Liver (tissue), 3 donors: ENCODE measurements at regions not wholly inside any gene's neighbourhood (a gene's known extent, or its start where the extent isn't known, plus 50 kb on each side); places are given as distances from the start of the nearest gene placed in this dataset.

Source experiments
- ATF3 ChIP-seq: IDR thresholded peaks from 2 replicates; pipeline ENCODE4 v1.6.1; 2016; ENCODE audit warnings: antibody characterized with exemption
- CTCF ChIP-seq: fragments of 150-350 bp; IDR thresholded peaks from 2 replicates; pipeline ENCODE4 v1.5.1; 2017; ENCODE audit warnings: improper control_type of control experiment, low read depth, low read length; ENCODE audit not compliant: missing input control
- TF ChIP-seq, protein P1 (sequence below): IDR thresholded peaks from 2 replicates; pipeline ENCODE4 v1.6.1; 2016; ENCODE audit warnings: antibody characterized with exemption, mild to moderate bottlenecking
- donor health status: healthy.
- donor health status: healthy.

GRCh38 chr13:106689906-106690305 lies 122.0 kb upstream of the ARGLU1 start:
- TF ChIP-seq CTCF = no peak
- no peak for TF ChIP-seq ATF3
- TF ChIP-seq, protein P1, sequence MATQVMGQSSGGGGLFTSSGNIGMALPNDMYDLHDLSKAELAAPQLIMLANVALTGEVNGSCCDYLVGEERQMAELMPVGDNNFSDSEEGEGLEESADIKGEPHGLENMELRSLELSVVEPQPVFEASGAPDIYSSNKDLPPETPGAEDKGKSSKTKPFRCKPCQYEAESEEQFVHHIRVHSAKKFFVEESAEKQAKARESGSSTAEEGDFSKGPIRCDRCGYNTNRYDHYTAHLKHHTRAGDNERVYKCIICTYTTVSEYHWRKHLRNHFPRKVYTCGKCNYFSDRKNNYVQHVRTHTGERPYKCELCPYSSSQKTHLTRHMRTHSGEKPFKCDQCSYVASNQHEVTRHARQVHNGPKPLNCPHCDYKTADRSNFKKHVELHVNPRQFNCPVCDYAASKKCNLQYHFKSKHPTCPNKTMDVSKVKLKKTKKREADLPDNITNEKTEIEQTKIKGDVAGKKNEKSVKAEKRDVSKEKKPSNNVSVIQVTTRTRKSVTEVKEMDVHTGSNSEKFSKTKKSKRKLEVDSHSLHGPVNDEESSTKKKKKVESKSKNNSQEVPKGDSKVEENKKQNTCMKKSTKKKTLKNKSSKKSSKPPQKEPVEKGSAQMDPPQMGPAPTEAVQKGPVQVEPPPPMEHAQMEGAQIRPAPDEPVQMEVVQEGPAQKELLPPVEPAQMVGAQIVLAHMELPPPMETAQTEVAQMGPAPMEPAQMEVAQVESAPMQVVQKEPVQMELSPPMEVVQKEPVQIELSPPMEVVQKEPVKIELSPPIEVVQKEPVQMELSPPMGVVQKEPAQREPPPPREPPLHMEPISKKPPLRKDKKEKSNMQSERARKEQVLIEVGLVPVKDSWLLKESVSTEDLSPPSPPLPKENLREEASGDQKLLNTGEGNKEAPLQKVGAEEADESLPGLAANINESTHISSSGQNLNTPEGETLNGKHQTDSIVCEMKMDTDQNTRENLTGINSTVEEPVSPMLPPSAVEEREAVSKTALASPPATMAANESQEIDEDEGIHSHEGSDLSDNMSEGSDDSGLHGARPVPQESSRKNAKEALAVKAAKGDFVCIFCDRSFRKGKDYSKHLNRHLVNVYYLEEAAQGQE = no peak
